ENCODE measurements at regions not wholly inside any gene's neighbourhood (a gene's known extent, or its start where the extent isn't known, plus 50 kb on each side); places are given as distances from the start of the nearest gene placed in this dataset.
"Not testable (repeated sequence)": the region's sequence is repeated elsewhere in the genome, so short reads cannot be mapped to it uniquely, and the experiment has no call there.

- Histone ChIP-seq H3K4me1 (ENCODE audit: insufficient read depth) (no peaks in the 10 kb centered on the region), H3K36me3 (ENCODE audit: insufficient read depth) (no peaks in the 10 kb centered on the region), H3K27ac (ENCODE audit: low read depth) (no peak overlapping the region), H3K4me3 (ENCODE audit: low read depth, low read length) (no peak overlapping the region)
- DNase-seq (ENCODE audit: extremely low spot score) = no peak
- 71% methylated on average over 2 of the region's 2 CpGs for WGBS
Observed at GRCh38 chr7:34401776-34402175, 256.2 kb upstream of the NPSR1 start.

- Histone ChIP-seq H3K4me3 (ENCODE audit: low read depth, low read length) (no peak overlapping the region), H3K4me1 (ENCODE audit: insufficient read depth) (no peaks in the 10 kb centered on the region), H3K36me3 (ENCODE audit: insufficient read depth) (no peaks in the 10 kb centered on the region), H3K27ac (ENCODE audit: low read depth) (no peak overlapping the region)
- DNase-seq (ENCODE audit: extremely low spot score) = no peak
- 40% methylated on average over 5 of the region's 5 CpGs for WGBS
Observed at GRCh38 chr7:34406848-34407530, 251.0 kb upstream of the NPSR1 start.

GRCh38 chr7:34407586-34407985 is 250.4 kb upstream of the NPSR1 start:
- Histone ChIP-seq H3K4me1 (ENCODE audit: insufficient read depth) (no peaks in the 10 kb centered on the region), H3K27ac (ENCODE audit: low read depth) (no peak overlapping the region), H3K4me3 (ENCODE audit: low read depth, low read length) (no peak overlapping the region), H3K36me3 (ENCODE audit: insufficient read depth) (no peaks in the 10 kb centered on the region)
- no peak for DNase-seq (ENCODE audit: extremely low spot score)
- WGBS = 34% methylated on average over 2 of the region's 2 CpGs

GRCh38 chr7:34417781-34418180 is 240.2 kb upstream of the NPSR1 start:
- 67% methylated on average over 3 of the region's 3 CpGs for WGBS
- Histone ChIP-seq H3K36me3 (ENCODE audit: insufficient read depth) (no peaks in the 10 kb centered on the region), H3K4me1 (ENCODE audit: insufficient read depth) (no peaks in the 10 kb centered on the region), H3K4me3 (ENCODE audit: low read depth, low read length) (no peak overlapping the region), H3K27ac (ENCODE audit: low read depth) (no peak overlapping the region)
- no peak for DNase-seq (ENCODE audit: extremely low spot score)

- Histone ChIP-seq H3K4me3 (ENCODE audit: low read depth, low read length) (no peak overlapping the region), H3K4me1 (ENCODE audit: insufficient read depth) (no peaks in the 10 kb centered on the region), H3K27ac (ENCODE audit: low read depth) (no peak overlapping the region), H3K36me3 (ENCODE audit: insufficient read depth) (no peaks in the 10 kb centered on the region)
- WGBS = 45% methylated on average over 1 of the region's 1 CpG
- no peak for DNase-seq (ENCODE audit: extremely low spot score)
Observed at GRCh38 chr7:34421526-34421925, 236.5 kb upstream of the NPSR1 start.

- DNase-seq (ENCODE audit: extremely low spot score) = no peak
- Histone ChIP-seq H3K27ac (ENCODE audit: low read depth) (no peak overlapping the region), H3K4me3 (ENCODE audit: low read depth, low read length) (no peak overlapping the region), H3K36me3 (ENCODE audit: insufficient read depth) (no peaks in the 10 kb centered on the region), H3K4me1 (ENCODE audit: insufficient read depth) (no peaks in the 10 kb centered on the region)
- 81% methylated on average over 2 of the region's 2 CpGs for WGBS
Observed at GRCh38 chr7:34425194-34425593, 232.8 kb upstream of the NPSR1 start.

- DNase-seq (ENCODE audit: extremely low spot score) = no peak
- H3K4me3 ChIP-seq (ENCODE audit: low read depth, low read length) = no peak overlapping the region
- no peak overlapping the region for H3K27ac ChIP-seq (ENCODE audit: low read depth)
- H3K4me1 ChIP-seq (ENCODE audit: insufficient read depth) = no peaks in the 10 kb centered on the region
- WGBS = 69% methylated on average over 2 of the region's 2 CpGs
- no peaks in the 10 kb centered on the region for H3K36me3 ChIP-seq (ENCODE audit: insufficient read depth)
Observed at GRCh38 chr7:34425631-34426384, 232.2 kb upstream of the NPSR1 start.

- DNase-seq (ENCODE audit: extremely low spot score) = no peak
- H3K27ac ChIP-seq (ENCODE audit: low read depth) = no peak overlapping the region
- H3K4me3 ChIP-seq (ENCODE audit: low read depth, low read length) = no peak overlapping the region
- H3K4me1 ChIP-seq (ENCODE audit: insufficient read depth) = no peaks in the 10 kb centered on the region
- 52% methylated on average over 4 of the region's 4 CpGs for WGBS
- no peaks in the 10 kb centered on the region for H3K36me3 ChIP-seq (ENCODE audit: insufficient read depth)
Observed at GRCh38 chr7:34430456-34430855, 227.6 kb upstream of the NPSR1 start.

- Histone ChIP-seq H3K27ac (ENCODE audit: low read depth) (no peak overlapping the region), H3K4me3 (ENCODE audit: low read depth, low read length) (no peak overlapping the region), H3K4me1 (ENCODE audit: insufficient read depth) (no peaks in the 10 kb centered on the region), H3K36me3 (ENCODE audit: insufficient read depth) (no peaks in the 10 kb centered on the region)
- no peak for DNase-seq (ENCODE audit: extremely low spot score)
- WGBS = 79% methylated on average over 3 of the region's 3 CpGs
Observed at GRCh38 chr7:34438436-34438835, 219.6 kb upstream of the NPSR1 start.

- H3K4me3 ChIP-seq (ENCODE audit: low read depth, low read length) = no peak overlapping the region
- H3K27ac ChIP-seq (ENCODE audit: low read depth) = no peak overlapping the region
- WGBS = 76% methylated on average over 3 of the region's 3 CpGs
- no peaks in the 10 kb centered on the region for H3K36me3 ChIP-seq (ENCODE audit: insufficient read depth)
- no peak for DNase-seq (ENCODE audit: extremely low spot score)
- no peaks in the 10 kb centered on the region for H3K4me1 ChIP-seq (ENCODE audit: insufficient read depth)
Observed at GRCh38 chr7:34445653-34446052, 212.4 kb upstream of the NPSR1 start.

GRCh38 chr7:34448531-34448930 is 209.5 kb upstream of the NPSR1 start:
- not testable (repeated sequence) for H3K27ac ChIP-seq (ENCODE audit: low read depth); H3K4me1 ChIP-seq (ENCODE audit: insufficient read depth); H3K36me3 ChIP-seq (ENCODE audit: insufficient read depth); H3K4me3 ChIP-seq (ENCODE audit: low read depth, low read length); DNase-seq (ENCODE audit: extremely low spot score)
- 86% methylated on average over 2 of the region's 2 CpGs for WGBS

- Histone ChIP-seq H3K36me3 (ENCODE audit: insufficient read depth) (no peaks in the 10 kb centered on the region), H3K27ac (ENCODE audit: low read depth) (no peak overlapping the region), H3K4me1 (ENCODE audit: insufficient read depth) (no peaks in the 10 kb centered on the region), H3K4me3 (ENCODE audit: low read depth, low read length) (no peak overlapping the region)
- no peak for DNase-seq (ENCODE audit: extremely low spot score)
- WGBS = 46% methylated on average over 1 of the region's 1 CpG
Observed at GRCh38 chr7:34449765-34450164, 208.3 kb upstream of the NPSR1 start.

GRCh38 chr7:34451183-34451582 is 206.8 kb upstream of the NPSR1 start:
- no peak for DNase-seq (ENCODE audit: extremely low spot score)
- no peaks in the 10 kb centered on the region for H3K36me3 ChIP-seq (ENCODE audit: insufficient read depth)
- no peaks in the 10 kb centered on the region for H3K4me1 ChIP-seq (ENCODE audit: insufficient read depth)
- no peak overlapping the region for H3K4me3 ChIP-seq (ENCODE audit: low read depth, low read length)
- no peak overlapping the region for H3K27ac ChIP-seq (ENCODE audit: low read depth)
- WGBS = 97% methylated on average over 1 of the region's 1 CpG

- 49% methylated on average over 3 of the region's 3 CpGs for WGBS
- no peak for DNase-seq (ENCODE audit: extremely low spot score)
- H3K4me3 ChIP-seq (ENCODE audit: low read depth, low read length) = no peak overlapping the region
- H3K27ac ChIP-seq (ENCODE audit: low read depth) = no peak overlapping the region
- no peaks in the 10 kb centered on the region for H3K36me3 ChIP-seq (ENCODE audit: insufficient read depth)
- no peaks in the 10 kb centered on the region for H3K4me1 ChIP-seq (ENCODE audit: insufficient read depth)
Observed at GRCh38 chr7:34451923-34452322, 206.1 kb upstream of the NPSR1 start.
